ENCODE measurements at regions not wholly inside any gene's neighbourhood (a gene's known extent, or its start where the extent isn't known, plus 50 kb on each side); places are given as distances from the start of the nearest gene placed in this dataset.

DNA sequence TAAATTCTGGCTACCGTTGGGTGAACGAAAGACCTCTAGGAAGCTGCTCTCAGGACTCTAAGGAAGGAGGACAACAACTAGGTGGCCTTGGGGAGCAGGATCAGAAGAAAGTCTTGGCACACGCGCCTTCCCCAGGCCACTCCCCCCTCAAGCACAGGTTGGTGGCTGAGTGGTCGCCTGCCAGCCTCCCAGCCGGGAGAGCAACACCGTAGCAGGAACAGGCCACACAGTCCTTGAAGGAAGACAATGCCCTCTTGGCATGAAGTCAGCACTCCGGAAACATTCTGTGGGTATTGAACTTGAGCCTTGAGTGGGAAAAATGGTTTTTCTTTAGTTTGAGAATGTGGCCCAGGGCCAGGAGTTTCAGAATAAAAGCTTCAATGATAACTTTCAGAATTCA, 87.4 kb upstream of the AGAP1 start:
- TF ChIP-seq POLR2AphosphoS5 (IDR thresholded peaks at IDR 0.05; ENCODE audit: low read depth): no peak
- TF ChIP-seq CTCF (IDR thresholded peaks at IDR 0.05; ENCODE audit: insufficient read depth, low read length): no peak
- no peak for TF ChIP-seq REST (IDR thresholded peaks at IDR 0.05; ENCODE audit: insufficient replicate concordance, low read depth)
- no peak for TF ChIP-seq SPI1 (IDR thresholded peaks at IDR 0.05; ENCODE audit: borderline replicate concordance, low read depth)
